Stimulated activated CD4-positive, alpha-beta T cell treated with anti-CD3 and anti-CD28 coated beads, Interleukin-12 subunit alpha, Interleukin-12 subunit beta, amount 100 ng/mL, for 48 hours (primary cell): ENCODE measurements at regions not wholly inside any gene's neighbourhood (a gene's known extent, or its start where the extent isn't known, plus 50 kb on each side); places are given as distances from the start of the nearest gene placed in this dataset.
"Not testable (repeated sequence)": the region's sequence is repeated elsewhere in the genome, so short reads cannot be mapped to it uniquely, and the experiment has no call there.

Source experiments
- DNase-seq, 3 donors: peaks; one replicate each; pipeline ENCODE4 v3.0.0-alpha.2; 2020; ENCODE audit warnings: low read depth in 2 of 3, low spot score in 1 of 3

GRCh38 chr14:40292664-40293063, 860.4 kb upstream of the FBXO33 start:
- no peak for DNase-seq

GRCh38 chr14:40282196-40282595, 850.0 kb upstream of the FBXO33 start:
- no peak for DNase-seq

GRCh38 chr14:40280652-40281051, 848.4 kb upstream of the FBXO33 start:
- no peak for DNase-seq

GRCh38 chr14:40273417-40273816, 841.2 kb upstream of the FBXO33 start:
- DNase-seq = no peak

GRCh38 chr14:40271480-40271879, 839.2 kb upstream of the FBXO33 start:
- no peak for DNase-seq

GRCh38 chr14:40269436-40269835, 837.2 kb upstream of the FBXO33 start:
- DNase-seq = no peak

- DNase-seq = no peak
Observed at GRCh38 chr14:40268236-40268635, 836.0 kb upstream of the FBXO33 start.

- no peak for DNase-seq
Observed at GRCh38 chr14:40265096-40265495, 832.9 kb upstream of the FBXO33 start.

- no peak for DNase-seq
Observed at GRCh38 chr14:40252817-40253447, 820.7 kb upstream of the FBXO33 start.

- no peak for DNase-seq
Observed at GRCh38 chr14:40248671-40249070, 816.4 kb upstream of the FBXO33 start.

GRCh38 chr14:40240245-40240859, 808.1 kb upstream of the FBXO33 start:
- DNase-seq = no peak

- no peak for DNase-seq
Observed at GRCh38 chr14:40232302-40232701, 800.1 kb upstream of the FBXO33 start.

GRCh38 chr14:40229676-40230075, 797.4 kb upstream of the FBXO33 start:
- DNase-seq = no peak

GRCh38 chr14:40222996-40223395, 790.8 kb upstream of the FBXO33 start:
- DNase-seq = no peak

GRCh38 chr14:40221428-40221827, 789.2 kb upstream of the FBXO33 start:
- DNase-seq = no peak

GRCh38 chr14:40219032-40219431, 786.8 kb upstream of the FBXO33 start:
- no peak for DNase-seq

- no peak for DNase-seq
Observed at GRCh38 chr14:40218282-40218941, 786.2 kb upstream of the FBXO33 start.

- DNase-seq = no peak
Observed at GRCh38 chr14:40216976-40217375, 784.7 kb upstream of the FBXO33 start.

- not testable (repeated sequence) for DNase-seq
Observed at GRCh38 chr14:40216408-40216807, 784.2 kb upstream of the FBXO33 start.

- DNase-seq = no peak
Observed at GRCh38 chr14:40213701-40214100, 781.5 kb upstream of the FBXO33 start.

GRCh38 chr14:40204441-40205175, 772.4 kb upstream of the FBXO33 start:
- no peak for DNase-seq

- DNase-seq = no peak
Observed at GRCh38 chr14:40199101-40199500, 766.9 kb upstream of the FBXO33 start.
